Endothelial cell of umbilical vein (primary cell): ENCODE measurements at regions not wholly inside any gene's neighbourhood (a gene's known extent, or its start where the extent isn't known, plus 50 kb on each side); places are given as distances from the start of the nearest gene placed in this dataset.

Source experiments
- BruUV-seq: library from RNA; stranded (reverse); fragments of 400-500 nt; replicated peaks from 2 replicates; lab custom pipeline; 2021; lab: Mats Ljungman, UMichigan
- CTCF ChIA-PET: fragments of 300-600, 350-600 bp; sonication (Branson Sonifier 250); formaldehyde crosslinking; loops from one replicate; lab custom pipeline; 2021; ENCODE audit warnings: antibody characterized with exemption, inconsistent platforms; lab: Charles Lee
- POLR2A ChIA-PET: fragments of 300-600, 350-600 bp; sonication (Branson Sonifier 250); formaldehyde crosslinking; loops from one replicate; lab custom pipeline; 2021; ENCODE audit warnings: antibody characterized with exemption, inconsistent platforms; lab: Charles Lee
- DNase-seq: peaks from one replicate; pipeline ENCODE4 v3.0.0-alpha.2; 2011; ENCODE audit warnings: low read depth, low spot score
- FAIRE-seq: peaks from 2 replicates; lab custom pipeline; 2011; peaks lifted over from hg19 to GRCh38; lab: Jason Lieb, UNC
- H2AFZ ChIP-seq: 2 replicates; pipeline ENCODE4 v1.6.0; 2012; ENCODE audit warnings: low read depth, low read length, control low read depth, inconsistent platforms
- H3K27ac ChIP-seq: 2 replicates; pipeline ENCODE4 v1.5.1; 2011; ENCODE audit warnings: low read depth, mild to moderate bottlenecking, control low read depth, low read length, moderate library complexity; ENCODE audit not compliant: insufficient read depth
- H3K27me3 ChIP-seq, 2 experiments: 2 replicates each; pipeline versions ENCODE4 v1.6.0 to v1.6.1; 2011; ENCODE audit warnings: low read length in 2 of 2, mixed read lengths in 1 of 2; ENCODE audit not compliant: control insufficient read depth in 2 of 2, insufficient read depth in 2 of 2
- H3K36me3 ChIP-seq, 2 experiments: 2 replicates in 1 of 2; 3 replicates in 1 of 2; pipeline ENCODE4 v1.5.1; 2011; ENCODE audit warnings: low read length in 2 of 2, mild to moderate bottlenecking in 1 of 2, moderate library complexity in 1 of 2; ENCODE audit not compliant: control insufficient read depth in 2 of 2, insufficient read depth in 2 of 2; ENCODE audit errors: extremely low read depth in 1 of 2
- H3K4me1 ChIP-seq: 3 replicates; pipeline ENCODE4 v1.5.1; 2011; ENCODE audit warnings: mild to moderate bottlenecking, low read length; ENCODE audit not compliant: control insufficient read depth, insufficient read depth; ENCODE audit errors: extremely low read depth
- H3K4me2 ChIP-seq: 2 replicates; pipeline ENCODE4 v1.6.1; 2011; ENCODE audit warnings: low read length, control low read depth, mixed read lengths; ENCODE audit not compliant: insufficient read depth
- H3K4me3 ChIP-seq, 3 experiments: fragments of 200-600 bp in 1 of 3; sonication (generic), shearing (Covaris generic) in 1 of 3; replicated peaks in 1 of 3; 2 replicates each; pipeline ENCODE4 v1.5.1; 2011 to 2016; ENCODE audit warnings: control low read depth in 3 of 3, low read length in 3 of 3, mild to moderate bottlenecking in 2 of 3, inconsistent platforms in 1 of 3, low read depth in 1 of 3, moderate library complexity in 1 of 3; ENCODE audit not compliant: insufficient read depth in 1 of 3
- H3K79me2 ChIP-seq: 2 replicates; pipeline ENCODE4 v1.6.0; 2012; ENCODE audit warnings: low read length, inconsistent platforms; ENCODE audit not compliant: control insufficient read depth, insufficient read depth
- H3K9ac ChIP-seq: replicated peaks from 2 replicates; pipeline ENCODE3; 2011; ENCODE audit warnings: low read length, control low read depth; ENCODE audit not compliant: insufficient read depth; ENCODE audit errors: extremely low read depth
- H3K9me1 ChIP-seq: replicated peaks from 3 replicates; pipeline ENCODE4 v1.6.0; 2011; ENCODE audit warnings: mild to moderate bottlenecking, low read length; ENCODE audit not compliant: control insufficient read depth, insufficient read depth; ENCODE audit errors: extremely low read depth
- H3K9me3 ChIP-seq: replicated peaks from 2 replicates; pipeline ENCODE4 v1.5.1; 2012; ENCODE audit warnings: low read length, inconsistent platforms; ENCODE audit not compliant: control insufficient read depth, insufficient read depth
- H4K20me1 ChIP-seq: replicated peaks from 2 replicates; pipeline ENCODE3; 2011; ENCODE audit warnings: mild to moderate bottlenecking, low read length; ENCODE audit not compliant: control insufficient read depth, insufficient read depth; ENCODE audit errors: extremely low read depth
- EZH2 ChIP-seq: IDR thresholded peaks from 2 replicates; pipeline ENCODE4 v1.6.1; 2012; ENCODE audit warnings: borderline replicate concordance, low read depth, mild to moderate bottlenecking, moderate library complexity, low read length, inconsistent platforms; ENCODE audit not compliant: severe bottlenecking
- FOS ChIP-seq: IDR thresholded peaks from 2 replicates; pipeline ENCODE4 v1.6.1; 2011; ENCODE audit warnings: mild to moderate bottlenecking, low read length, moderate library complexity, borderline replicate concordance; ENCODE audit not compliant: insufficient read depth
- GATA2 ChIP-seq: IDR thresholded peaks from 2 replicates; pipeline ENCODE4 v1.7.0; 2011; ENCODE audit warnings: low read depth, mild to moderate bottlenecking, moderate library complexity, mixed read lengths, low read length; ENCODE audit not compliant: insufficient read length, insufficient read depth
- JUN ChIP-seq: IDR thresholded peaks from 2 replicates; pipeline ENCODE4 v1.6.1; 2011; ENCODE audit warnings: borderline replicate concordance, low read depth; ENCODE audit not compliant: insufficient read length, insufficient read depth
- MYC ChIP-seq: IDR thresholded peaks from one replicate; pipeline ENCODE4 v1.6.1; 2011; ENCODE audit warnings: mild to moderate bottlenecking, low read depth, low read length
- POLR2A ChIP-seq: IDR thresholded peaks from 2 replicates; pipeline ENCODE4 v1.6.1; 2012; ENCODE audit warnings: low read depth, mild to moderate bottlenecking, control low read depth, low read length
- POLR2AphosphoS5 ChIP-seq: IDR thresholded peaks from 2 replicates; pipeline ENCODE4 v1.6.1; 2012; ENCODE audit warnings: low read depth, mild to moderate bottlenecking, control low read depth, low read length, moderate library complexity; ENCODE audit not compliant: insufficient read depth
- dilution Hi-C: fragments of 300-500 bp; cut with MboI; formaldehyde crosslinking; loops from one replicate; pipeline ENCODE4 v1.15.0; 2019; ENCODE audit warnings: low sequenced_read_pairs; ENCODE audit not compliant: extremely low pct_ligation_motif_present
- intact Hi-C: fragments of 100-400 bp; cut with micrococcal nuclease; formaldehyde crosslinking; loops from one replicate; pipeline ENCODE4 v1.10.0; 2022
- TF ChIP-seq, protein P1 (sequence below): IDR thresholded peaks from 2 replicates; pipeline ENCODE4 v1.6.1; 2011; ENCODE audit not compliant: insufficient read depth, insufficient read length
- TF ChIP-seq, protein P2 (sequence below), 2 donors: IDR thresholded peaks; 1 replicate in 1 of 2; 2 replicates in 1 of 2; pipeline ENCODE4 v1.5.1; 2011; ENCODE audit warnings: low read length in 2 of 2, mild to moderate bottlenecking in 2 of 2, moderate library complexity in 2 of 2, control low read depth in 1 of 2, inconsistent platforms in 1 of 2, low read depth in 1 of 2; ENCODE audit not compliant: insufficient read depth in 1 of 2; ENCODE audit errors: extremely low read depth in 1 of 2

DNA sequence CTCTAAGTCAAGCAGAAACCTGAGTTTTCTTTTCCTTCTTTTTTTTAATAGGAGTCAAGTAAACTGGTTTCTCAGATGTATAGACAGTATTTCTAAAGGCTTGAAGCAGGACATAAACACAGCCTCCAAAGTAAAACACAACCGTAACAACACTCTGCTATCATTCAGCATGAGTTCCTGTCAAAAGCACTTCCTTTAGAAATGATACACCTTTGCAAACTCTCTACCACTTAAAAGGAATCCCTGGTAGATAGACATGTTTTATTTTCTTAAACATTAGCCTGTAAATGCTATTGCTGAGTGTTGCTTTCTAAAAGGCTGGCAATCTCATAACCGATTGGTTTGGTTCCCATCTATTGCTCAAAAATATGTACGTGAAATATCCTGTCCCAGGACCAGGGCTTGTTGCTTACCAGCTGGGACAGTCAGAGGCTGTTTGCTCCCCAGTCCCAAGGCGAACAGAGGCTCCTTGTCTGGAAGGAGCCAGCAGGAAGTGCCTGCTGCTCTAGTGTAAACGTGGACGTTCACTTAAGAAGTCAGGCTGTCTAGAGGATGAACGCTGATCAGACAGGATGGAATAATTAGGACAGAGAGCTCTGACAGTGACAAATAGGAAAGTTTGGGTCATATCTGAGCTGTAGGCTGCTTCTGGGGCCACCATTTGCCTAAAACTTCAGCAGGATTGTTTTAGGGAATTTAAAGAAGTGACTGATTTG is 173.9 kb upstream of the KLF3 start:
- Histone ChIP-seq H3K36me3 (no peaks in the 10 kb centered on the region), H3K4me1 (no peaks in the 10 kb centered on the region), H2AFZ (no peak overlapping the region), H3K9me3 (no peaks in the 10 kb centered on the region), H3K9me1 (no peaks in the 10 kb centered on the region), H3K4me3 (no peak overlapping the region), H3K79me2 (no peaks in the 10 kb centered on the region), H4K20me1 (no peaks in the 10 kb centered on the region), H3K9ac (no peak overlapping the region), H3K27ac (no peak overlapping the region), H3K27me3 (no peaks in the 10 kb centered on the region), H3K4me2 (no peak overlapping the region)
- BruUV-seq: no TSS peak
- intact Hi-C loops (no loop called here), dilution Hi-C loops (no loop called here)
- no peak for DNase-seq
- CTCF ChIA-PET: no interaction called here
- TF ChIP-seq POLR2AphosphoS5 (no peak), POLR2A (no peak), FOS (no peak), EZH2 (no peak), GATA2 (no peak), MYC (no peak), JUN (no peak)
- TF ChIP-seq, protein P1, sequence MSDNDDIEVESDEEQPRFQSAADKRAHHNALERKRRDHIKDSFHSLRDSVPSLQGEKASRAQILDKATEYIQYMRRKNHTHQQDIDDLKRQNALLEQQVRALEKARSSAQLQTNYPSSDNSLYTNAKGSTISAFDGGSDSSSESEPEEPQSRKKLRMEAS: no peak
- TF ChIP-seq, protein P2, sequence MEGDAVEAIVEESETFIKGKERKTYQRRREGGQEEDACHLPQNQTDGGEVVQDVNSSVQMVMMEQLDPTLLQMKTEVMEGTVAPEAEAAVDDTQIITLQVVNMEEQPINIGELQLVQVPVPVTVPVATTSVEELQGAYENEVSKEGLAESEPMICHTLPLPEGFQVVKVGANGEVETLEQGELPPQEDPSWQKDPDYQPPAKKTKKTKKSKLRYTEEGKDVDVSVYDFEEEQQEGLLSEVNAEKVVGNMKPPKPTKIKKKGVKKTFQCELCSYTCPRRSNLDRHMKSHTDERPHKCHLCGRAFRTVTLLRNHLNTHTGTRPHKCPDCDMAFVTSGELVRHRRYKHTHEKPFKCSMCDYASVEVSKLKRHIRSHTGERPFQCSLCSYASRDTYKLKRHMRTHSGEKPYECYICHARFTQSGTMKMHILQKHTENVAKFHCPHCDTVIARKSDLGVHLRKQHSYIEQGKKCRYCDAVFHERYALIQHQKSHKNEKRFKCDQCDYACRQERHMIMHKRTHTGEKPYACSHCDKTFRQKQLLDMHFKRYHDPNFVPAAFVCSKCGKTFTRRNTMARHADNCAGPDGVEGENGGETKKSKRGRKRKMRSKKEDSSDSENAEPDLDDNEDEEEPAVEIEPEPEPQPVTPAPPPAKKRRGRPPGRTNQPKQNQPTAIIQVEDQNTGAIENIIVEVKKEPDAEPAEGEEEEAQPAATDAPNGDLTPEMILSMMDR (IDR thresholded peaks at IDR 0.05; ENCODE audit: extremely low read depth in 1 of 2, insufficient read depth in 1 of 2, low read depth in 1 of 2, low read length in 2 of 2): no peak
- no peak for FAIRE-seq
- POLR2A ChIA-PET: no interaction called here
